NOMO-1 treated with DMSO at 0.1 percent for 48 hours (cell line): ENCODE measurements at regions not wholly inside any gene's neighbourhood (a gene's known extent, or its start where the extent isn't known, plus 50 kb on each side); places are given as distances from the start of the nearest gene placed in this dataset.

Experiments
- DNase-seq: peaks from one replicate; lab custom pipeline; 2025; ENCODE audit not compliant: unreplicated experiment; lab: John Stamatoyannopoulos, UW

DNA sequence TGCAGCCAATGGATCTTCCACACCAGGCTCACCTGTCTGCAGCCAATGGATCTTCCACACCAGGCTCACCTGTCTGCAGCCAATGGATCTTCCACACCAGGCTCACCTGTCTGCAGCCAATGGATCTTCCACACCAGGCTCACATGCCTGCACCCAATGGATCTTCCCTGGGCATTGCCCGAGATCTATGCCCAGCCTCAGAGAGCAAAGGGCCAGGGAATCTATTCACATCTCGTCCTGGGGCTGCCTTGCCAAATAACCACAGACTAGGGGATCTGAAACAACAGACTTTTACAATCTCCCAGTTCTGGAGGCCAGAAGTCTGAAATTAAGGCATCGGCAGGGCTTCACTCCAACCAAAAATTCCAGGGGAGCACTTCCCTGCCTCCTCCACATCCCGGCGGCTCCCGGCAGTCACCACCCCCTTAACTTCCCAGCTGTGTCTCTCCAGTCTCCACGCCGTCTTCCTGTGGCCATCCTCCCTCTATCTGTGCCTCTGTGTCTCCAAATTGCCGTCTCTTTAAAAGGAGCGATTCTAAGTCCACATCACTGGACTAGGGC is 92.4 kb upstream of the PPP2R2D start:
- DNase-seq: no peak

- DNase-seq: no peak
Measured at GRCh38 chr10:131810036-131810804, 90.6 kb upstream of the PPP2R2D start.

GRCh38 chr10:131810805-131811629 is 89.8 kb upstream of the PPP2R2D start:
- DNase-seq: no peak

- no peak for DNase-seq
Measured at GRCh38 chr10:131811630-131812403, 89.0 kb upstream of the PPP2R2D start.

GRCh38 chr10:131812736-131813604 is 87.8 kb upstream of the PPP2R2D start:
- no peak for DNase-seq

- DNase-seq: no peak
Measured at GRCh38 chr10:131814567-131815265, 86.1 kb upstream of the PPP2R2D start.

GRCh38 chr10:131815266-131816156 is 85.3 kb upstream of the PPP2R2D start:
- no peak for DNase-seq

GRCh38 chr10:131816157-131816775 is 84.5 kb upstream of the PPP2R2D start:
- DNase-seq: no peak

DNA sequence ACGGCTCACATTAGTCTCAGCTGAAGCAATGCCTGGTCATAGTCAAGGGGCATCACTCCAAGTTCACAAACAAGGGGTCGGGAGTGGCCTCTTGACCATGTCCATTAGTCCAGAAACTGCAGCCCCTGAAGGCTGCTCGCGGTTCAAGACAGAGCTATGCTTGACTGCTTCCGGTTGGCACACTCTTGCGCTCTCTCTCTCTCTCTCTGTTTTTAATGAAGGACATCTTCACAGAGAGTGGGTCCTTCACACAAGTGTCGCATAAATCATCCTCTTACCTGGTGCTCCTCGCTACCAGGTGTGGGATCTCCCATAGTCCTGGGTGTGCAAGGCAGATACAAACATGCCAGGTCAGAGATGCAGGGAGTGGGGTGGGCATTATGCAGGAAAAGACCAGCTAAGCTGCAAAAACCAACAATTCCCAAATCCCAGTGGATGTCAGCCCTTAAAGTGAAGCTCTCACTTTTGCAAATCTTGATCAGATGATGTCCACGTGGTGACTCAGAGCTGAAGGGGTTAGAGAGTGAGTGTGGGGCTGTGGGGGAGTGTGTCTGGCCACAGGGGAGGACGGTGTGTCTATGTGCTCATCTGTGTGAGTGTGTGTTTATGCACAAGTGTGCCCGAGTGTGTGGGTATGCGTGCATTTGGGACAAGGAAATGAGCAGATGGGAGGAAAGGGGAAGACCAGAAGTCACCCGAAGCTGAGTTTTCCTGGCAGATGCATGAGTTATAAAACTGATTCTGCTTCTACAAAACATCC is 83.7 kb upstream of the PPP2R2D start:
- no peak for DNase-seq

DNA sequence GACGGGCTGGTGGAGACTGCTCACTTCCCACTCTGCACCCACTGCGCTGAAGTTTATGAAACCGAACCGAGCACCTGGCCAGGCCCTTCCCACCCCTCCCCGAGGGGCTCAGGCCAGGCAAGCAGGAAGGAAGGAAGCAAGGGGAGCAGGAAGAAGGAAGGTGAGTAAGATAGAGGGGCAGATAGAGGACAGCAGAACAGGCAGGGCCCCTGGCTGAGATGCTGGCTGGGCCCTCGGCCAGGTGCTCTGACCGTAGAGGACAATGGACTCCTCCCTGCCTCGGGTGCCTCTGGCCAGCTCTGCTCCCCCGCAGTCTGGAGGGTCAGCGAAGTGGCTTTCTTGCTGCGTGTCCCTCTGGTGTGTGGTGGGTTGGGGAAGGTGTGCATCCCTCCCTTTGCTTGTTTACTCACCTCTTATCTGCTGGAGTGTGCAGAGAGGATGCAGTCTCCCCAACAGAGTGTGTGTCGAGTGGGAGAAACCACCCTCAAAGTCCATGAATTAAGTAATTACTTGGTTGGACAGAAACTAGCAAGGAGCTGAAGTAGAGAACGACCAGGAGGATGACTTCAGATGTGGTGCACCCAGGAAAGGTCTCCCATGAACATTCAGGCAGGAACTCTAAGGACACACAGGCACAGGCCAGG is 82.8 kb upstream of the PPP2R2D start:
- DNase-seq: no peak

GRCh38 chr10:131818510-131819234 is 82.1 kb upstream of the PPP2R2D start:
- DNase-seq: no peak

DNA sequence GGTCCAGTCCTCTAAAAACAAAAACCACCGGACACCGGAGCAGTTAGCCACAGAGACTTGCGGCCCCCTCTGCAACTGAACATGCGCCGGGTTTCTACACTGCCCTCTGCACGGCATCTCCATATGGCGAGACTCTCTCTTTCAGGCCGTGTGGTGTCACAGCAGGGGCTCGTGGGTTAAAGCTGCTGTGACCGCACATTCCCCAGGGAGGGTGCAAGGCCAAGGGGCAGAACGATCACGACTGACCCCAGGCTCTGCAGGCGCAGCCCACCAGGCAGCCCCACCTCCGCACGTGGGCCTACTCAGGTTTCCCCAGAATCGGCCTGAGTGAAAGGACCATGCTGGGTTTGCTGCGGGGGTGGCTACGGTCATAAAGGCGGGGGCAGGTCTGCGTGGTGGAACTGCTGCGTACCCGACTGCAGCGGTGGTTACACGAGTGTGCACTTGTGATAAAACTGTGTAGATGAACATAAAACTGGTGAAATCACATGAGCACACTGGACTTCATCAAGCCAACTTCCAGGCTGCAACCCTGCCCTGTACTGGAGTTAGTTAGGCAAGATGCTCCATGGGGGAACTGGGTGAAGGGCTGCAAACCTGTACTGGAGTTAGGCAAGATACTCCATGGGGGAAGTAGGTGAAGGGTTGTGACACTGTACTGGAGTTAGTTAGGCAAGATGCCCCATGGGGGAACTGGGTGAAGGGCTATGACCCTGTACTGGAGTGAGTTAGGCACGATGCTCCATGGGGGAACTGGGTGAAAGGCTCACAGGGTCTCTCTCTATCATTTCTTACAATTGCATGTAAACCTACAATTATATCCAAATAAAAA is 81.4 kb upstream of the PPP2R2D start:
- no peak for DNase-seq

GRCh38 chr10:131820626-131821025 is 80.2 kb upstream of the PPP2R2D start:
- no peak for DNase-seq

DNA sequence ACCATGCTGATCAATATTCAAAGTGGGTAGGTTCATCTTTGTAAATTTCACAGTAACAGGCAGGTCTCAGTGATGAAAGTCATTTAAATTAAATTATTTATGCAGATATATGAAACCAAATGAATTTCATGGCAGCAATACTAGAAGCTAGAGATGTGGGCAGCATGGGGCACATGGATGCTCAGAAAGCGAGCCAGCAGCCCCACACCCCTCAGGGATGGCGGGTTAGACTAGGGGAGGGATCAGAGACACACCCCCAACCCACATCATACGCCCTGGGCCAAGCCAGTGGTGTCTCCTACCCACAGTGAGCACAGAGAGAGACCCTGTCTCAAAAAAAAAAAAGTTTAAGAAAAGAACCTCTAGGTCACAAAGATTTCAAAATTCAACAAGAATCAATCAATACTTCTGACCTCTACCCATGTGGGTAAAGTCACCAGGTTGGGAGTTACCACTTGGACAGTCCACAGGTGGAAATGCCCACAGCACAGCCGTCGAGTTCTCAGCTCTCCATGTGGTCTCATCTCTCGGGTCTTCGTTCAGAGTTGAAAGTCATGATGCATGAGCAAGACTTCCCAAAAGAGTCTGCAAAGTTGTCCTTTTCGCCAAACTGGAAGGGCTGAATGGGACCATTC is 79.3 kb upstream of the PPP2R2D start:
- no peak for DNase-seq
